BE2C (cell line): ENCODE measurements at regions not wholly inside any gene's neighbourhood (a gene's known extent, or its start where the extent isn't known, plus 50 kb on each side); places are given as distances from the start of the nearest gene placed in this dataset.

Experiments used
- DNase-seq: peaks from one replicate; pipeline ENCODE4 v3.0.0-alpha.2; 2020
- H3K27me3 ChIP-seq: fragments of 250-450 bp; sonication (Bioruptor Pico); 2 replicates; pipeline ENCODE4 v1.5.1; 2020; ENCODE audit warnings: mild to moderate bottlenecking
- H3K36me3 ChIP-seq: fragments of 250-450 bp; sonication (Bioruptor Pico); 2 replicates; pipeline ENCODE4 v1.5.1; 2020; ENCODE audit warnings: mild to moderate bottlenecking
- H3K4me1 ChIP-seq: fragments of 250-450 bp; sonication (Bioruptor Pico); 2 replicates; pipeline ENCODE4 v1.5.1; 2020
- H3K4me3 ChIP-seq: 2 replicates; pipeline ENCODE4 v1.5.1; 2011; ENCODE audit warnings: low read depth, low read length
- H3K9me3 ChIP-seq: fragments of 250-450 bp; sonication (Bioruptor Pico); 2 replicates; pipeline ENCODE4 v1.5.1; 2020
- CTCF ChIP-seq: IDR thresholded peaks from 2 replicates; pipeline ENCODE4 v1.5.1; 2012; ENCODE audit warnings: mild to moderate bottlenecking, low read depth, low read length

- Histone ChIP-seq H3K36me3 (no peaks in the 10 kb centered on the region), H3K9me3 (no peaks in the 10 kb centered on the region), H3K4me1 (no peaks in the 10 kb centered on the region), H3K27me3 (no peaks in the 10 kb centered on the region), H3K4me3 (no peak overlapping the region)
- TF ChIP-seq CTCF, result no peak
- DNase-seq, result no peak
These were observed 560.7 kb upstream of the ROBO2 start for GRCh38 chr3:76479161-76479650.

GRCh38 chr3:76482510-76482909 lies 557.4 kb upstream of the ROBO2 start:
- Histone ChIP-seq H3K4me3 (no peak overlapping the region), H3K9me3 (no peaks in the 10 kb centered on the region), H3K27me3 (no peaks in the 10 kb centered on the region), H3K36me3 (no peaks in the 10 kb centered on the region), H3K4me1 (no peaks in the 10 kb centered on the region)
- no peak for DNase-seq
- no peak for TF ChIP-seq CTCF

GRCh38 chr3:76487446-76487845 lies 552.5 kb upstream of the ROBO2 start:
- no peak for TF ChIP-seq CTCF
- Histone ChIP-seq H3K27me3 (no peaks in the 10 kb centered on the region), H3K36me3 (no peaks in the 10 kb centered on the region), H3K4me3 (no peak overlapping the region), H3K4me1 (no peaks in the 10 kb centered on the region), H3K9me3 (no peaks in the 10 kb centered on the region)
- no peak for DNase-seq

- Histone ChIP-seq H3K4me3 (no peak overlapping the region), H3K9me3 (no peaks in the 10 kb centered on the region), H3K27me3 (no peaks in the 10 kb centered on the region), H3K4me1 (no peaks in the 10 kb centered on the region), H3K36me3 (no peaks in the 10 kb centered on the region)
- no peak for DNase-seq
- no peak for TF ChIP-seq CTCF
These were observed 549.8 kb upstream of the ROBO2 start for GRCh38 chr3:76490064-76490463.

GRCh38 chr3:76495216-76495615 lies 544.7 kb upstream of the ROBO2 start:
- H3K9me3 ChIP-seq, result no peaks in the 10 kb centered on the region
- no peak overlapping the region for H3K4me3 ChIP-seq
- no peaks in the 10 kb centered on the region for H3K27me3 ChIP-seq
- TF ChIP-seq CTCF, result no peak
- no peak for DNase-seq
- H3K36me3 ChIP-seq, result no peaks in the 10 kb centered on the region
- no peaks in the 10 kb centered on the region for H3K4me1 ChIP-seq

GRCh38 chr3:76497636-76498035 lies 542.3 kb upstream of the ROBO2 start:
- no peaks in the 10 kb centered on the region for H3K27me3 ChIP-seq
- H3K9me3 ChIP-seq, result no peaks in the 10 kb centered on the region
- TF ChIP-seq CTCF, result no peak
- H3K4me1 ChIP-seq, result no peaks in the 10 kb centered on the region
- no peak for DNase-seq
- H3K4me3 ChIP-seq, result no peak overlapping the region
- H3K36me3 ChIP-seq, result no peaks in the 10 kb centered on the region
